Heart right ventricle (tissue), 16 donors: ENCODE measurements at regions not wholly inside any gene's neighbourhood (a gene's known extent, or its start where the extent isn't known, plus 50 kb on each side); places are given as distances from the start of the nearest gene placed in this dataset.

Experiments used
- ATAC-seq, 8 donors: fragments of 200-7000 bp; cut with Tn5 transposase; one replicate each; pipeline ENCODE4 v1.9.1; 2020; ENCODE audit warnings: mild to moderate bottlenecking in 8 of 8, moderate library complexity in 8 of 8, moderate number of reproducible peaks in 1 of 8
- DNase-seq, 2 donors: peaks; one replicate each; pipeline ENCODE4 v3.0.0-alpha.2; 2020
- H3K27ac ChIP-seq, 10 donors: fragments of 200-600 bp; sonication (generic) in 2 of 10; one replicate each; pipeline versions ENCODE4 v1.5.0 to v1.8.0; 2020 to 2022; ENCODE audit warnings: mild to moderate bottlenecking in 3 of 10
- H3K27me3 ChIP-seq, 7 donors: fragments of 200-600 bp; one replicate each; pipeline ENCODE4 v1.8.0; 2021 to 2022; ENCODE audit warnings: mild to moderate bottlenecking in 2 of 7
- H3K36me3 ChIP-seq, 9 donors: fragments of 200-600 bp; sonication (generic) in 1 of 9; one replicate each; pipeline versions ENCODE4 v1.5.0 to v1.8.0; 2020 to 2022; ENCODE audit warnings: mild to moderate bottlenecking in 2 of 9
- H3K4me1 ChIP-seq, 9 donors: fragments of 200-600 bp; sonication (generic) in 1 of 9; one replicate each; pipeline versions ENCODE4 v1.5.0 to v1.8.0; 2020 to 2022; ENCODE audit warnings: mild to moderate bottlenecking in 4 of 9
- H3K4me3 ChIP-seq, 10 donors: fragments of 200-600 bp; sonication (generic) in 2 of 10; one replicate each; pipeline versions ENCODE4 v1.5.0 to v1.8.0; 2020 to 2022; ENCODE audit warnings: mild to moderate bottlenecking in 7 of 10, moderate library complexity in 2 of 10
- H3K9me3 ChIP-seq, 11 donors: fragments of 200-600 bp in 10 of 11; sonication (generic) in 2 of 11; one replicate each; pipeline versions ENCODE4 v1.5.0 to v1.8.0; 2013 to 2022; ENCODE audit warnings: mild to moderate bottlenecking in 2 of 11, control low read depth in 1 of 11, moderate library complexity in 1 of 11
- CTCF ChIP-seq, 9 donors: fragments of 200-600 bp; sonication (generic) in 2 of 9; IDR thresholded peaks; one replicate each; pipeline versions ENCODE4 v1.5.0 to v1.8.0; 2021 to 2022; ENCODE audit warnings: antibody characterized with exemption in 9 of 9, mild to moderate bottlenecking in 5 of 9, moderate library complexity in 1 of 9
- WGBS, 2 donors: extraction: QIAGEN DNeasy Blood & Tissue Kit; methylation state at CpG; one replicate each; pipeline ENCODE4 v1.1.7; 2013; ENCODE audit warnings: inconsistent platforms in 1 of 2; 5-methylcytosine and 5-hydroxymethylcytosine counted together
- intact Hi-C, 10 donors: fragments of 100-400 bp; cut with DNase I; formaldehyde crosslinking; loops; one replicate each; pipeline versions ENCODE4 v1.11.1 to v1.14.2; 2022
- donor health status: Arrhythmogenic right ventricular cardiomyopathy.
- donor health status: ischemic (EF 13 %, LVEDD 7.1; RV severe dilation, severe dysfunction).
- donor health status: healthy with polysubstance abuse.
- donor health status: DM: no; HTN: yes; CAD: no.
- donor health status: DM: no; HTN: no; CAD: no.
- donor health status: ischemic (EF 25% LVEDD 6.9; RV normal size, moderate dysfunction).
- donor health status: ischemic (EF 25% LVEDD 5.7; RV mildly dilated, moderate dysfunction).
- donor health status: healthy.
- donor health status: DM: yes; HTN: yes; CAD: no.
- donor health status: Ischemic cardiomyopathy.
- donor health status: ischemic (EF 35%, LVEDD 5.7; RV mildly dilated, moderate dysfunction).
- donor health status: nonischemic (EF 11% LVEDD 7.7; RV severe dilation, severe dysfunction).
- donor health status: DM: yes; HTN: yes; CAD: no.
- donor health status: PGD.
- donor health status: ischemic (EF 29% LVEDD 5.4; RV normal size, mild dysfunction).
- donor health status: nonischemic (EF 23%, LVEDD 6.1; RV moderate dilation, normal function).

DNA sequence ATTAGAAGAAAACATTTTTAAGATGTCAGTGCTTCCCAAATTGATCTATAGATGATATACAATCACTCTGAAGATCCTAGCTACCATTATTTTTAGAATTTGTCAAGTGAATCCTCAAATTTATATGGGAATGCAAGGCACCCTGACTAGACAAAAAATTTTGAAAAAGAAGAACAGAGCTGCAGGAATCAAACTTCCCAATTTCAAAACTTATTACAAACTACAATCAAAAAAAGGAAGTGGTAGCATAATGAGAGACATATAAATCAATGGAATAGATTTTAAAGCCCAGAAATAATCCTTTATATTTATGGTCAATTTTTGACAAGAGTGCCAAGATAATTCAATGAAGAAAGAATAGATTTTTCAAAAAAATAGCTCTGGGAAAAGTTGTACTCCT, 198.3 kb upstream of the KCNJ16 start:
- Histone ChIP-seq H3K4me3 (no peak overlapping the region), H3K27ac (no peak overlapping the region), H3K4me1 (peaks cover 0 to 6% (median 0%) of the 10 kb centered on the region in 9 donors), H3K9me3 (peaks cover 0 to 24% (median 4%) of the 10 kb centered on the region in 11 donors), H3K27me3 (no peaks in the 10 kb centered on the region), H3K36me3 (no peaks in the 10 kb centered on the region)
- intact Hi-C loops, result no loop called here
- DNase-seq (no peak), ATAC-seq (no peak)
- TF ChIP-seq CTCF (IDR thresholded peaks at IDR 0.05), result no peak

DNA sequence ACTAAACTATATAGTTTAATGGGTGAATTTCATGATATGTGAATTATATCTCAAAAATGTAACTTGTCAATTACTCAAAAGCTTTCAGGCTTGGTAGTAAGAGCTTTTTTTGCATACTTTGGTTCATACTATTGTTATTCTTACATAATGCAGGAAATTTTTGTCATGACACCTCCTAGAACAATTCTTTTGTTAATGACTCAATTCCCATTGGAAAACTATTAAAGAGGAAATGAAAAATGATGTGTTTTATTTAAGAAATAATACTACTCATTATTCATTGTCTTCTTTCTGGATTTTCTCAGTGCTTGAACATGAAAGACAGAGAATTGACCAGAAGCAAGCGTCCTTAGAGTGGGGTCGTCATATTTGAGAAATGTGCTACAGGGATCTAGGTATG, 196.4 kb upstream of the KCNJ16 start:
- Histone ChIP-seq H3K27ac (no peak overlapping the region), H3K4me1 (peaks cover 0 to 6% (median 0%) of the 10 kb centered on the region in 9 donors), H3K9me3 (peaks cover 0 to 24% (median 4%) of the 10 kb centered on the region in 11 donors), H3K4me3 (no peak overlapping the region), H3K27me3 (no peaks in the 10 kb centered on the region), H3K36me3 (no peaks in the 10 kb centered on the region)
- no peak for TF ChIP-seq CTCF (IDR thresholded peaks at IDR 0.05)
- DNase-seq, result no peak
- no peak for ATAC-seq
- 67 to 74% methylated on average over 2 of the region's 2 CpGs for WGBS, 2 donors
- intact Hi-C loops, result no loop called here

DNA sequence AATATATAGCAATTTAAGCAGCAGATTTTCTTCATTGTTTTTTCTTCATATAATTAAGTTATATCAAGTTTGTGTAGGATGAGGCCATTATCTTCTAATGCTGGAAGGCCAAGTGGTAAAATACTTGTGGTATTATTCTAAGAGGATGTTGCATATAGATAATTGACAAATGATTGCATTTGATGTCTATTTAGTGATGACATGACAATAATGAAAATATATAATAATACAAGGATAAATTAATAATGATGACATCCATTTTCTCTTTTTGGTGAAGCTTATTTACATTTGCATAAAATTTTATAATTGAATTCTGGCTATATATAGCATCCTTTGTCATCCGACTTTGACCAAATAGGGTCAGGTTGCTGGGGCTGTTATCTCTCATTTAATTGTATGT, 195.4 kb upstream of the KCNJ16 start:
- intact Hi-C loops, result no loop called here
- no peak for ATAC-seq
- Histone ChIP-seq H3K9me3 (peaks cover 0 to 17% (median 2%) of the 10 kb centered on the region in 11 donors), H3K4me3 (no peak overlapping the region), H3K36me3 (no peaks in the 10 kb centered on the region), H3K27ac (no peak overlapping the region), H3K4me1 (peaks cover 0 to 5% (median 0%) of the 10 kb centered on the region in 9 donors), H3K27me3 (no peaks in the 10 kb centered on the region)
- DNase-seq, result no peak
- TF ChIP-seq CTCF (IDR thresholded peaks at IDR 0.05), result no peak
- 6 to 28% methylated on average over 1 of the region's 1 CpG for WGBS, 2 donors

GRCh38 chr17:69880591-69881112, 194.4 kb upstream of the KCNJ16 start:
- no peak for TF ChIP-seq CTCF (IDR thresholded peaks at IDR 0.05)
- H3K27ac ChIP-seq, result no peak overlapping the region
- DNase-seq (no peak), ATAC-seq (no peak)
- no peaks in the 10 kb centered on the region for H3K36me3 ChIP-seq
- intact Hi-C loops, result no loop called here
- H3K9me3 ChIP-seq, result peaks cover 0 to 13% (median 0%) of the 10 kb centered on the region in 11 donors
- H3K4me1 ChIP-seq, result peaks cover 0 to 10% (median 0%) of the 10 kb centered on the region in 9 donors
- H3K4me3 ChIP-seq, result no peak overlapping the region
- 90 to 95% methylated on average over 4 of the region's 4 CpGs for WGBS, 2 donors
- no peaks in the 10 kb centered on the region for H3K27me3 ChIP-seq
